ENCODE measurements at regions not wholly inside any gene's neighbourhood (a gene's known extent, or its start where the extent isn't known, plus 50 kb on each side); places are given as distances from the start of the nearest gene placed in this dataset.
A peak's percentile ranks its signal among the peaks of the same experiment; 100 is the strongest.

DNA sequence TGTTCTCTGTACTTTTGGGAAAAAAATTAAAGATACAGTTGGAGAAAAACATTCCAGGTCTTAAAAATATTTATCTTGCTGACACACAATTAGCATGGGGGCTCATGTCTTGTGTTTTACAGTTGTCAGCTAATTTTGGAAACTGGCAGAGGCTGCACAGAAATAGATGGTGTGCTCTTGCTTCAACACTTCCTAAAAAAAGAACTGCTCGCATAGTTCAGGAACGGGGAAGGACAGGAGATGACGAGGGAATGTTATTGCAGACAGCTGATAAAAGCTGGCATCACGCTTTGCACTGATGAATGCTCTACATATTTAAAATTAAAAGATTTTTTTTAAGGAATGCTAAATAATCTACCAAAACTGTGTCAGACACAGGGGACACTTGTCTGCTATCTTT, 103.5 kb upstream of the CELF2 start:
- H3K4me1 ChIP-seq (replicated peaks) = no peaks in the 10 kb centered on the region
- TF ChIP-seq, protein P1, sequence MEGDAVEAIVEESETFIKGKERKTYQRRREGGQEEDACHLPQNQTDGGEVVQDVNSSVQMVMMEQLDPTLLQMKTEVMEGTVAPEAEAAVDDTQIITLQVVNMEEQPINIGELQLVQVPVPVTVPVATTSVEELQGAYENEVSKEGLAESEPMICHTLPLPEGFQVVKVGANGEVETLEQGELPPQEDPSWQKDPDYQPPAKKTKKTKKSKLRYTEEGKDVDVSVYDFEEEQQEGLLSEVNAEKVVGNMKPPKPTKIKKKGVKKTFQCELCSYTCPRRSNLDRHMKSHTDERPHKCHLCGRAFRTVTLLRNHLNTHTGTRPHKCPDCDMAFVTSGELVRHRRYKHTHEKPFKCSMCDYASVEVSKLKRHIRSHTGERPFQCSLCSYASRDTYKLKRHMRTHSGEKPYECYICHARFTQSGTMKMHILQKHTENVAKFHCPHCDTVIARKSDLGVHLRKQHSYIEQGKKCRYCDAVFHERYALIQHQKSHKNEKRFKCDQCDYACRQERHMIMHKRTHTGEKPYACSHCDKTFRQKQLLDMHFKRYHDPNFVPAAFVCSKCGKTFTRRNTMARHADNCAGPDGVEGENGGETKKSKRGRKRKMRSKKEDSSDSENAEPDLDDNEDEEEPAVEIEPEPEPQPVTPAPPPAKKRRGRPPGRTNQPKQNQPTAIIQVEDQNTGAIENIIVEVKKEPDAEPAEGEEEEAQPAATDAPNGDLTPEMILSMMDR (IDR thresholded peaks at IDR 0.05) = no peak
- TF ChIP-seq POLR2A (IDR thresholded peaks at IDR 0.05) = no peak
- peak; percentile 6 for TF ChIP-seq POLR2AphosphoS5 (IDR thresholded peaks at IDR 0.05)
- 65% methylated on average over 4 of the region's 4 CpGs for WGBS
- intact Hi-C loops (cut with DNase I) = loop anchor here (10.0 kb wide), 1 partner anchor 119 kb away; no protein-coding TSS in a partner anchor
- no peak overlapping the region for H3K4me3 ChIP-seq
- no peaks in the 10 kb centered on the region for H3K36me3 ChIP-seq
- no peaks in the 10 kb centered on the region for H3K27me3 ChIP-seq (replicated peaks; ENCODE audit: insufficient read depth)
- DNase-seq (ENCODE audit: low spot score) = no peak
- H3K9me3 ChIP-seq = no peaks in the 10 kb centered on the region
- H3K27ac ChIP-seq = no peak overlapping the region

DNA sequence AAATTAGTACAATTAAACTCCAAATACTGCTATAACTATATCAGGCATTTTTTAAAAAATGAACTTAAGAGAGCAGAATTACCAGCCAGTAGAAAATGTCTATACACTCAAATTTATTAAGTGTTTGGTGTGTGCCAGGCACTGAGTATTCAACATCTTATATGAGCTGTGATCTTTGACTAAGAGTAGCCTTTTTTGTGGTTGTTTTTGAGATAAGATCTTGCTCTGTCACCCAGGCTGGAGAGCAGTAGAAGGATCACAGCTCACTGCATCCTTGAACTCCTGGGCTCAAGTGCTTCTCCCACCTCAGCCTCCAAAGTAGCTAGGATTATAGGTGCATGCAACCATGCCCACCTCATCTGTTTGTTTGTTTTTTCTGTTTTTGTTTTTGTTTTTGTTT, 102.5 kb upstream of the CELF2 start:
- H3K27me3 ChIP-seq (replicated peaks; ENCODE audit: insufficient read depth) = no peaks in the 10 kb centered on the region
- intact Hi-C loops (cut with DNase I) = loop anchor here (10.0 kb wide), 1 partner anchor 120 kb away; no protein-coding TSS in a partner anchor
- H3K4me1 ChIP-seq (replicated peaks) = no peaks in the 10 kb centered on the region
- H3K4me3 ChIP-seq = no peak overlapping the region
- no peaks in the 10 kb centered on the region for H3K36me3 ChIP-seq
- H3K27ac ChIP-seq = no peak overlapping the region
- H3K9me3 ChIP-seq = no peaks in the 10 kb centered on the region
- no peak for DNase-seq (ENCODE audit: low spot score)
- TF ChIP-seq, protein P1 (IDR thresholded peaks at IDR 0.05) = no peak
- TF ChIP-seq POLR2A (IDR thresholded peaks at IDR 0.05) (no peak), POLR2AphosphoS5 (IDR thresholded peaks at IDR 0.05) (no peak)

DNA sequence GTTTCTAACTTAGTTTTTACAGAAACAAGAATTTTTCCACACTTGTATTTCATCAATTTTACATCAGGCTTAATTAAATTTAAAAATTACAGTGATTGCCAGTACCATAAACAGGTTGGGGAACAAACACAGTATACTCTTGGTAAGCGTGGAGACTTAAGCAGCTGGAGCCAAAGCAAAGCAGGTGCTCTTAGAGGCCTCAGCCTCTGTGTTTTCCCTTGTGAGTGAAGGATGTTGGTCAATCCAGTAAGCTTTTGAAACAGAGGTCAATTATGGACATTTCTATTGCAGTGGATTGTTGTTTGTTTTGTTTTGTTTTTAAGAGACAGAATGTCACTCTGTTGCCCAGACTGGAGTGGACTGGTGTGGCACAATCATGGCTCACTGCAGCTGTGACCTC, 100.6 kb upstream of the CELF2 start:
- intact Hi-C loops (cut with DNase I) = loop anchor here (10.0 kb wide), 1 partner anchor 122 kb away; no protein-coding TSS in a partner anchor
- H3K4me1 ChIP-seq (replicated peaks) = no peaks in the 10 kb centered on the region
- TF ChIP-seq, protein P1 (IDR thresholded peaks at IDR 0.05) = no peak
- TF ChIP-seq POLR2A (IDR thresholded peaks at IDR 0.05) = no peak
- TF ChIP-seq POLR2AphosphoS5 (IDR thresholded peaks at IDR 0.05) = no peak
- no peaks in the 10 kb centered on the region for H3K9me3 ChIP-seq
- H3K27ac ChIP-seq = no peak overlapping the region
- no peak for DNase-seq (ENCODE audit: low spot score)
- no peak overlapping the region for H3K4me3 ChIP-seq
- no peaks in the 10 kb centered on the region for H3K36me3 ChIP-seq
- no peaks in the 10 kb centered on the region for H3K27me3 ChIP-seq (replicated peaks; ENCODE audit: insufficient read depth)
- 88% methylated on average over 1 of the region's 1 CpG for WGBS

DNA sequence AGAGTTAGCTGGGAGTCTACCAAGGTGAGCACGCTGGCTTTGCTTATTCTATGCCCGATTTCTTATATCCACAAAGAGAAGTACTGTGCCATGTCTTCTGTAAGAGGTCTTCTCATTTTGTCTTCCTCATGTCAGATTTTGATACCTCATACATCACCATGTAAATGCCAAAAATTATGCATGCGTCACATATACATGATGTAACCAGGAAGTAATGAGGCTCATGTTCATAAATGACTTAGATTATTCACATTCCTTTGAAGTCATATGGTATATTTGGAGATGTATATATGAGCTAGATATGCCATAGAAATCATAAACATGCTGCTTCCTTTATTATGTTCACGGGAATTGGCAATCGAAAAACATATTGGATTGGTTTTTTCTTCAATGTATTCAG, 97.7 kb upstream of the CELF2 start:
- H3K4me3 ChIP-seq = no peak overlapping the region
- H3K4me1 ChIP-seq (replicated peaks) = no peaks in the 10 kb centered on the region
- H3K36me3 ChIP-seq = no peaks in the 10 kb centered on the region
- DNase-seq (ENCODE audit: low spot score) = no peak
- H3K27ac ChIP-seq = no peak overlapping the region
- TF ChIP-seq, protein P1 (IDR thresholded peaks at IDR 0.05) = no peak
- no peaks in the 10 kb centered on the region for H3K27me3 ChIP-seq (replicated peaks; ENCODE audit: insufficient read depth)
- H3K9me3 ChIP-seq = no peaks in the 10 kb centered on the region
- intact Hi-C loops (cut with DNase I) = loop anchor here (10.0 kb wide), 1 partner anchor 125 kb away; no protein-coding TSS in a partner anchor
- WGBS = 87% methylated on average over 5 of the region's 5 CpGs

DNA sequence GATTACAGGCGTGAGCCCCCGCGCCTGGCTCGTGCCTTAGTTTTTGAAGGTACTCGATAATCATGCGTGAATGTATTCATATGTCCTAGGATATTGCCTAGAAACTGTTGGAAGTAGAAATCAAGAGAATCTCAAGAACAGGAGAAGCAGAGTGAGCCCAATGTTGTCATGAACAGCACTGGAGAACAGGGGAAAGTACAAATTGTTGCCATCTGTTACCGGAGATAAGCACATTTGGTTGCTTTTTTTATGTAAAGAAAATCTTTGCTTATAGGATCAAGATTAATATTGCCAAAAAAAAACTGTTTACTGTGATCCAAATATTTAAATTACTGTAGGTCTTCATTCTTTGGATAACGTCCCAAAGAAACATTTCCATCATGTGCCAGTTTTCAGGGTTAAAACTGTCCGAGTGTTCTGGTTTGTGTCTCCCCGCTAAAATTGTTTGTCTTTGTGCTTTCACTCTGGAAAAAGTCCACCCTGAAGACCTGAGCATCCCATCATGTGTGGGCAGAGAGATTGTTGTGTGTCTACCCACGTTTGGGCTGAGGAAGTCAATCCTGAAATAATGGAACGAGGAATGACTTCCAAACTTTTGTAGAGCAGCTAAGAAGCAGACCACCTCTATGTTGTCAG, 95.7 kb upstream of the CELF2 start:
- DNase-seq (ENCODE audit: low spot score) = no peak
- Histone ChIP-seq H3K4me1 (replicated peaks) (no peaks in the 10 kb centered on the region), H3K36me3 (no peaks in the 10 kb centered on the region)

More for the DNA sequence above, 95.7 kb upstream of the CELF2 start:
- Histone ChIP-seq H3K27me3 (replicated peaks; ENCODE audit: insufficient read depth) (no peaks in the 10 kb centered on the region), H3K27ac (no peak overlapping the region), H3K9me3 (no peaks in the 10 kb centered on the region), H3K4me3 (no peak overlapping the region)
- 87% methylated on average over 12 of the region's 12 CpGs for WGBS
- intact Hi-C loops (cut with DNase I) = no loop called here
- TF ChIP-seq POLR2A (IDR thresholded peaks at IDR 0.05) = no peak
- TF ChIP-seq, protein P1 (IDR thresholded peaks at IDR 0.05) = no peak
- no peak for TF ChIP-seq POLR2AphosphoS5 (IDR thresholded peaks at IDR 0.05)
